ENCODE measurements at regions not wholly inside any gene's neighbourhood (a gene's known extent, or its start where the extent isn't known, plus 50 kb on each side); places are given as distances from the start of the nearest gene placed in this dataset.
"Not testable (repeated sequence)": the region's sequence is repeated elsewhere in the genome, so short reads cannot be mapped to it uniquely, and the experiment has no call there.

- no peak for DNase-seq
These were observed 50.4 kb upstream of the RNF32 start for GRCh38 chr7:156590212-156590611.

DNA sequence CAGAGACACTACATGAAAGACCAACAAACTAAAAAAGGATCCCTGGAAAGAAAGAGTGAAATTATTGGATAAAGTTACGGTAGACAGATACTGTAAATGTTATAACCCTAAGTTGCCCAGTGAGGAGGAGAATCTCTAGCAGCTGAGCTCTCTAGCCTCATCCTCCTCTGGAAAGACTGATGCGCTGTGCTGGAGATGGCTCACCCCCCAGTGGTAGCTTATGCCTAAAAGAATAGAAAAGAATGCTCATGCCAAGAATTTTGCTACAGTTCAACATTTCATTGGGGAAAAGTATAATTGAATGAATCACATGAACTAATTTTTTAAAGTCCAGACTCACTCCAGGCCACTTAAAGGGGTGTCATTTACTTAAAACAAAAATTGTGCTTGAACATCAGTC lies 50.8 kb upstream of the RNF32 start:
- no peak for DNase-seq

DNA sequence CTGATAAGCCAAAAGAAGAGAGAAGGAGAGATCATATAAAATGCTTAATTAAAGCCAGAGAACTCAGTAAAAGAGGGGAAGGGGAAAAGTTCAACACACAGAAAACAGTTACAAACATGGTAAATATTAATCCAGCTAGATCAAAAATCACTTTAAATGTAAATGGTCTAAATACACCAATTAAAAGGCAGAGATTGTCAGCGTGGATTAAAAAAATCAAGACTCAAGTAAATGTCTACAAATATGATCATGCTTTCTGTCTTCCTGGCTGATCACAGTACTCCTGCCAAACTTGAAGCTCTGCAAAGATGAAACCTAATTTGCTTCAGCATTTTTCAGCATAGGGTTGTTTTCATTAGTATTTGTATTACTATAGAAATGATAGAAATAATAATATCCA lies 54.6 kb upstream of the RNF32 start:
- DNase-seq: no peak

GRCh38 chr7:156585025-156585648 lies 55.4 kb upstream of the RNF32 start:
- no peak for DNase-seq

GRCh38 chr7:156582591-156583123 lies 57.9 kb upstream of the RNF32 start:
- no peak for DNase-seq

DNA sequence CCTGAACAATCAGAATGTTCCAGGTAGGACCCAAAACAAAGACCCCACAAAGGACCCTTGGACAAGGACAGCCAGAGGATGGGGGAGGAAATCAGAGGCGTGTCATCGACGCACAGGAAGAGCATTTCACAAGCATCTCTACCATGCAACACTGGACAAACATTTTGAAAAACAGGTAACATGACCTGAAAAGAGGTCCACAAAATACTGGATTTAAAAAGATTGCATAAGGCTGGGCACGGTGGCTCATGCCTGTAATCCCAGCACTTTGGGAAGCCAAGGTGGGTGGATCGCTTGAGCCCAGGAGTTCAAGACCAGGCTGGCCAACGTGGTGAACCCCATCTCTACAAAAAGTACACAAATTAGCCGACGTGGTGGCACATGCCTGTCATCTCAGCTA lies 60.5 kb upstream of the RNF32 start:
- DNase-seq: no peak

DNA sequence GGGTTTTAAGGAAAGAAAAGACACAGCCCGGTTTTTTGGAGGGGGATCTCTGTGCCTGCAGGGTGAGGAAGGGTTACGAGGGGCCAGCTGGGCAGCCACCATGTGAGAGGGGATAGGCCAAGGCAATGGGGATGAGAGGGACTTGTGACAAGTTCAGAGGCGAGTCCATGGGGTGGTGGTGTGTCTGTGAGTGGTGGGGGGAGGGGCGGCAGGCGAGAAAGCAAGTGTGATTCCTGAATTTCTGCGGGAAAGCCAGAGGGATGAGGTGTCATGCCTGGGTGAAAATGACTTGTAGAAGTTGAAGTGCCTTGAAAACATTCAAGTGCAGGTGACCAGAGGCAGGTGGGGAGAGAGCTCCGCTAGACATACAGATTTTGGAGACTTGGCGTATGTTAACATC lies 61.0 kb upstream of the RNF32 start:
- DNase-seq: no peak

- no peak for DNase-seq
These were observed 61.6 kb upstream of the RNF32 start for GRCh38 chr7:156578978-156579430.

- no peak for DNase-seq
These were observed 62.0 kb upstream of the RNF32 start for GRCh38 chr7:156578578-156578940.

DNA sequence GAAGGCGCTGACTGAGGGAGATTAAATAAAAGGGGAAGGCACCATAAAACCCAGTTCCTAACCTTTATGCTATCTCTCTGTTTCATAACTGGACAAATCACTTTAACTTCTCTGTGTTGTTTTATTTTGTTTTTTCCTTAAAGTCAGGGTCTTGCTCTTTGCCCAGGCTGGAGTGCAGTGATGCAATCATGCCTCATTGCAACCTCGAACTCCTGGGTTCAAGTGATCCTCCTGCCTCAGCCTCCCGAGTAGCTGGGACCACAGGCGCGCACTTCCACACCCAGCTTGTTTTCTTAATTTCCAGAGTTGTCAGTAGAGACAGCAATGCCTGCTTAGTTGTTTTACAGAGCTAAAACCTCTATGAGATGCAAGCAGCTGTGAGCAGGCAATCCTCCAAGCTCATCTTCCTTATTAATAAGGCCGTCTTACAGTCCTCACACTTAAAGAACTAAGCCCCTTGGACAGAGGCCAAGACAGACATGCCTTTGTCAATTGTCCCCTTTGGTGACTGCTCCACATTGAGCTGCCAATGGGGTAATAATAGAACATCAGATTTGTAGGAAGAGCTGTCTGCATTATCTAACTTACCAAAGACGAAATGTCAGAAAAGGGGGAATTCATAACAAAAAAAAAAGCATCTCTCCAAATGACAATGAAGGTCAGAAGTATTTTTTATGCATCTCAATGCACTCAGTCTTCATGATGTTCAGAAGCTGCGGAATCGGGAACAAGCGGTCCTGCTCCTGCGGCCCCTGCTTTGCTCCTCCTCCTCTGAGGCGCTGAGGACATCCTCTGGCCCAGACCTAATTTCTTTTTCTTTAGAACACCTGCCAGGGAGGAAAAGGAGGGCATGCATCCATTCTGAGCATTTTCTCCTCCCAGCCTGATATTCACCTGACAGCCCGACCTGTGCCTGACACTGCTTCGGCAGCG lies 62.7 kb upstream of the RNF32 start:
- DNase-seq: no peak

- DNase-seq: no peak
These were observed 64.1 kb upstream of the RNF32 start for GRCh38 chr7:156576216-156577058.

GRCh38 chr7:156568258-156568657 lies 72.3 kb upstream of the RNF32 start:
- DNase-seq: no peak

- no peak for DNase-seq
These were observed 73.6 kb upstream of the RNF32 start for GRCh38 chr7:156566812-156567549.

GRCh38 chr7:156565002-156565401 lies 75.6 kb upstream of the RNF32 start:
- DNase-seq: not testable (repeated sequence)

GRCh38 chr7:156560696-156561095 lies 79.9 kb upstream of the RNF32 start:
- no peak for DNase-seq

- no peak for DNase-seq
These were observed 80.5 kb upstream of the RNF32 start for GRCh38 chr7:156560075-156560474.

DNA sequence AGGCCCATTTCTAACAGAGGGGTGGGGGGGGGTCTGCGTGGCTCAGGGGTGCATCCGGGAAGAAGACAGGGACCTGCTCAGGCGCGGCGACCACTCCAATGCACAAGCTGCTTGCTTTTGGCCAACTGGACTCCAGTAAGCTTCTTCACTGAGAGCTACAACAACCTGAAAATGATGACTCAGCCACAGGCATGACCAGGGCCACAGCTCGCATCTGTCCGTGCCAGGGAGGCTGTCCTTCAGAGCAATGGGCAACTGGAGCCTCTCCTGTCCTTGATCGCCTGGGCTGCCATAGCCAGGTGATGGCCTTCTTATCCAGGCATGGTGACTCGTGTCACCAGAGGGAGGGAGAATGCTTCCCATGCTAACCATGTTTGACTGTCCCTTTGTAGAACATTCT lies 81.6 kb upstream of the RNF32 start:
- no peak for DNase-seq

DNA sequence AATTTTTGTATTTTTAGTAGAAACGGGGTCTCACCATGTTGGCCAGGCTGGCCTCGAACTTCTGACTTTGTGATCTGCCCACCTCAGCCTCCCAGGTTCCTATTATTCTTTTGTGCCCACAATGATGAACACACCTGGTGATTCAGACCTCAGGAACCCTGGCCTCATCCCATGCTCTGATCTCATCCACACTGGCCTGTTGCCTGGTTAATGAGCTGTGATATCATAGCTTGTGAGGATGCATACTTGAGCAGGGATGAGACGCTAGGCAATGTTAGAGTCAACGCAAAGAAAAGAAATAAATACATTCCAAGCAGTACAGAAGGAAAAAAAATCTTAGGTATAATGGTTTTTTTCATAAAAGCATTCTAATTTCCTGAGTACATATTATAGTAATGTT lies 82.4 kb upstream of the RNF32 start:
- DNase-seq: no peak

- DNase-seq: no peak
These were observed 84.5 kb upstream of the RNF32 start for GRCh38 chr7:156556083-156556482.

- DNase-seq: no peak
These were observed 86.1 kb upstream of the RNF32 start for GRCh38 chr7:156554488-156554887.

- no peak for DNase-seq
These were observed 90.9 kb upstream of the RNF32 start for GRCh38 chr7:156549636-156550035.

- DNase-seq: no peak
These were observed 92.6 kb upstream of the RNF32 start for GRCh38 chr7:156547884-156548561.
